Tibial nerve (tissue), 4 donors: ENCODE measurements at regions not wholly inside any gene's neighbourhood (a gene's known extent, or its start where the extent isn't known, plus 50 kb on each side); places are given as distances from the start of the nearest gene placed in this dataset.

ENCODE experiments used
- CTCF ChIP-seq, 5 experiments: fragments of 200-600 bp in 3 of 5; fragments of 450-650 bp in 2 of 5; sonication (generic) in 3 of 5; IDR thresholded peaks; one replicate each; pipeline ENCODE4 v1.5.1; 2016 to 2019; ENCODE audit warnings: antibody characterized with exemption in 5 of 5, mild to moderate bottlenecking in 3 of 5, moderate library complexity in 2 of 5
- EP300 ChIP-seq, 2 donors: sonication (generic); formaldehyde crosslinking; IDR thresholded peaks; one replicate each; pipeline ENCODE4 v1.6.1; 2017; ENCODE audit warnings: antibody characterized with exemption in 2 of 2, mild to moderate bottlenecking in 1 of 2

GRCh38 chr11:127506126-127506525 is 505.6 kb upstream of the KIRREL3 start:
- TF ChIP-seq CTCF (IDR thresholded peaks at IDR 0.05) = no peak
- TF ChIP-seq EP300 (IDR thresholded peaks at IDR 0.05) = no peak
